GM21515 (cell line): ENCODE measurements at regions not wholly inside any gene's neighbourhood (a gene's known extent, or its start where the extent isn't known, plus 50 kb on each side); places are given as distances from the start of the nearest gene placed in this dataset.

ENCODE experiments used
- ATAC-seq: cut with Tn5 transposase; IDR thresholded peaks from one replicate; pipeline ENCODE4 v1.9.1; 2021; ENCODE audit not compliant: unreplicated experiment

DNA sequence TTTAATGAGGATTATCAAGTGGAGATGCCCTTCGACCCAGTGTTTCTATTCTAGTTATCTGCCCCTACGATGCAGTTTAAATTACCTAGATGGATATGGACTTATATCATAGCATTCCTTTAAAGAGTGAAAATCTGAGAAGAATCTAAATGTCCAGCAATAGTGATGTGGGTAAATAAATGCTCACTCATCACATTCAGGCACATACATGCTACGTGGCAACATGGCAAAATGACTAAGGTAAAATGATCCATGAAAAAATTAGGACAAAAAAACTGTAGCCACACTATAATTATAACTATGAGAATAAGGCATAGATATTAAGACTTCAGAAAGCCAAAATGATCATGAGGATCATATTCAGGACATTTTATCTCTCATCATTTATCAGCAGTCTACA lies 82.4 kb upstream of the PDE1C start:
- ATAC-seq, result no peak

DNA sequence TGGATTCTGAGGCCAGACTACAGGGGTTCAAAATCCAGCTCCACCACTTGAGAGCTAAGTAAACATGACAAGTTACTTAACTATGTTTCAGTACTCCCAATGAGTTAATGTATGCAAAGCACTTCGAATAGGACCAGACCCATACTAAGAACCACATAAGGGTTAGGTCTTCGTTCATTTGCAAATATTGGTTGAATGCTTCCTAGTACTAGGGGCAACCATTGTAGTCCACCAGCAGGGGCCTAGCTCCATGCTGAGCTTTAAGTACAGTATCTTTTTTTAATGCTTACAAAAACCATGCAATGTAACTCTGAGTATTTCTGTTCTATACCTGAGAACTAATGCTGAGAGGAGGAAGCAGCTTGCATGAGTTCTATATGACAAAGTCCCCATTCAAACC lies 80.4 kb upstream of the PDE1C start:
- ATAC-seq, result no peak

DNA sequence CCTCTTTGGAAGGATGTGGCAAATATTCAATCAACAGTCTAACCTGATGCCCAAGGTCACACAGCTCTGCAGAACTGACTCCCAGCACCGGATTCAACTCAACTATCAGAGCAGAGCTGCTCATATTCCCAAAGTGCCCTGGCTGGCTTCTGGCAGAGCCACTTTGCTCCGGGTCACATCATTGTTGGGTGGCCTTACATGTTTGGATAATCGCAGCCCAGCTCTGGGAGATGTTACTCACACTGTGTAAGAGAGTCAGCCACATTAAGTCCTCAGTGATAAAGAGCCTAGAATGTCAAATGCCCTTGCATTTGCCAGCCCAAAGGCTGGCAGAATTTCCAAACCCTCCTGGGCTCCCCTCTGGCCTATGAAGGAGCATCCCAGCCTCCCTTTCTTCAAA lies 79.8 kb upstream of the PDE1C start:
- no peak for ATAC-seq

DNA sequence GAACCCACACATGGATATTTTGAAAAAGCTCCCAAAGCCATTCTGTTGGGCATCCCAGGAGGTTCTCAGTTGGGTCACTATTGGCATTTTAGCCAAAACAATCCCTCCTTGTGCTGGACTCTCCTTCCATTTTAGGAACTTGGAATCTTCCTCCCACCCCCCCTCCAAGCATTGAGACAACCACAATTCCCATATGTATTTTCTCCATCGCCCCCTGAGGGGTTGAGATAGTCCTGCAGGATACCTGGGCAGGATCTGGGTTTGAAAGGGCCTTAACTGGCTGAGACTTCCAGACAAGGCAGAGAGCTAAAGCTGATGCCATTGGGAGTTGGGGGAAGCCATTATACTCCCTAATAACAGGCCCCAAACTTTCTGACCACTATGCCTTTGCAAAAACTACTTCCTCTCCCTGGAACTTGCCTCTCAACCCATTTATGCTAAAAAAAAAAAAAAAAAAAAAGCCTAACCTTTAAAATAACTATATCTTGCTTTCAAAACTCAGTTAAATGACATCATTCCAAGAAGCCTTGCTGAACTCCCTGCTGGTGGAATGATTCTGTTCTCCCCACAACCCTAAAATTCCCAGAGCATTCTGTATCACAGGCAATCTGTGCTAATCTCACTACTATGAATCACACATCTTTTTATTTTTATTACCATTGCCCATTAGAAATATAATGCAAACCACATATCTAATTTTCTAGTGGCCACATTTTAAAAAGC lies 77.5 kb upstream of the PDE1C start:
- no peak for ATAC-seq

DNA sequence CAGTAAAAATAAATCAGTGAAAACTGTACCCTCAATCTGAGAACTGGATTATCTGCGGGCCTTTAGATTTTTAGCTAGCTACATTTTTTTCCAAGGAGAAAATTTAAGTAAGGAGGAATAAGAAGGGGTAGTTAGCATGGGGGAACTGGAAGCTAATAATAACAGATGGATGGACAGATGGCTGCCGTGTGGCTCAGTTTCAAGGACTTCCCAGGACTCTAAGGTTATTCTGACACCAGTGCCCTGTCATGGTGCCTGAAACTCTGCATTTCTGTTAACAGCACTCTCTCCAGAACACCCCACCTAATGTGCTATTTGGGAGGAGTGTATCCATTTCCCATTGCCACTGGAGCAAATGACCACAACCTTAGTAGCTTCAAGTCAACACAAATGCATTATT lies 75.7 kb upstream of the PDE1C start:
- no peak for ATAC-seq

DNA sequence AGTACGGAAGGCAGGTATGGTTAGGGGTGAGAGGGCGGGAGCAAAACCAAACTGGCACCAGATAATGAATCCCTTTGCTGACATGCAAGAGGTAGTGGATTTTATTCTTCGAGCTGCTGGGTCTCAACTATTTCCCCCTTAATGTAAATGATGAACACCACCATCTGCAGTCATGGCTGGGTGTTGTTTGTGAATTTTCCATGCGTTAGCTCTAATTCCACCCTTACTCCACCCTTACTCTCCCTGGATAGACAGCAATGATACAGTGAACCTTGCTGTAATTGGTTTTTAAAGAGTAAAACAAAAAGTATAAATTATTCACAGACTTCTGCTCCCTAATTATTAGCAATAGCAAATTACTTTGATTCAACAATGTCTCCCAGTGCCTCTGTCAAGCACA lies 74.5 kb upstream of the PDE1C start:
- no peak for ATAC-seq

DNA sequence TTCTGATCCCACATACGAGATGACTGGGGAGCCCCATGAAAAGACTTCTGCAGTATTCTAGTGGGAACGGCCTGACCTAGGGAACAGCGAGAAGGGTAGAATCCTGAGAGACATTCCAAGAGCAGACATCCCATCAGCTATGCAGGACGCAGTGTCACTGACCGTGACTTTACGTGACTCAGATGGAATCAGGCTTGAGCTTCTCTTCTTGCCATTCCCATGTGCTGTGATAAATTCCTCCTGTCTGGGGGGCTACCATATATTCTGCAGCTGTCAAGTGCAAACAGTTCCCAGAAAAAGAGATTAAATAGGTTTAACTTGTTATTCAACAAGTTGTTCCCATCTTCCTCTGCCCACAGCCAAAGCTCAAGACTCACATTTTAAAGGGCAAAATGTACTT lies 73.1 kb upstream of the PDE1C start:
- ATAC-seq, result no peak

DNA sequence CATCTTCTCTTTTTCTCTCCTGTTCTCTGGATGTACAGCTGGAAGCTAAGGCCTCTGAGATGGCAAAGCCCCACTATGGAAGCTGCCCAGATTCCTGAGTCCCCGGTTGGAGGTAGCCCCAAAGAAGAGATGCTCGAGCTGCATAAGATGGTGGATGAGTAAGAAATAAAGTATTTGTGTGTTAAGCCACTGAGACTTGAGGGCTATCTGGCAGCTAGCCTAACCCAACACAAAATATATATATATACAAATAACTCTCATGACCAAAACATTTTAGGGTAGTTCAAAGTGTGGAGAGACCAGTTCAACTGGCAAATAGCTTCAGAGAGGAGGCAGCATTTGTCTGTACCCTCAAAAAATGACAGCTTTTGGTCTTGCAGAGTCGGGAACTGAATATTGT lies 72.4 kb upstream of the PDE1C start:
- ATAC-seq, result no peak

DNA sequence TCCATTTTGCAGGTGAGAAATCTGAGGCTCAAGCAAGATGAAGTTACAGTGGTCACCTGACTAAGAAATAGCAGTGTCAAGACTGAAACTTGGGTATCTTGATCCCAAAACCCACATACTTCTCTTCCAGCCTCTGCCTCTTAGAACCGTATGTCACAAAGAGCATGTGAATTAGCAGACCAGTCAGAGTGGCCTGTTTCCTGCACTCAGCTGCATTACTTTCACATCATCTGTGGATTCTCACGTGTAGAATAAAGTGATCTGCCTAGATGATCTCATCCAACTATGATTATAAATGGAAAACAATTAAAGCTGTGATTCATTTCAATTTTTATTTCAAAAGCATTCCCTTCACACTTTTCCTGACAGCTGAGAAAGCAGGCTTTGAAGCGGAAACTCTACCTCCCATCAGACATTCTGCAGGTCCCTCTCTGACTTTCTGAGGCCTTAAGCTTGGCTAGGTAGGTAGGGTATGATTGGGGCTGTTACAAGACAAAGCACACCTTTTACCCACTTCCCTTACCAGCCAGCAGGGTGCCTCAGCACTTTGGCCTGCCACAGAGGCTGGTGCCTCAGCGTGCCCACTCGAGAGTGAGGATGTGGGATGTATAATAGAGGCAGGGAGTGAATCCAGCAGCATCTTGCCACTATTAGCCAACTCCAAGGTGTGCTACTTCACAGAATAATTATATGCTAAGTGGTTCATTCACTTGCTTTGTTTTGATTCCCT lies 70.2 kb upstream of the PDE1C start:
- ATAC-seq, result no peak

DNA sequence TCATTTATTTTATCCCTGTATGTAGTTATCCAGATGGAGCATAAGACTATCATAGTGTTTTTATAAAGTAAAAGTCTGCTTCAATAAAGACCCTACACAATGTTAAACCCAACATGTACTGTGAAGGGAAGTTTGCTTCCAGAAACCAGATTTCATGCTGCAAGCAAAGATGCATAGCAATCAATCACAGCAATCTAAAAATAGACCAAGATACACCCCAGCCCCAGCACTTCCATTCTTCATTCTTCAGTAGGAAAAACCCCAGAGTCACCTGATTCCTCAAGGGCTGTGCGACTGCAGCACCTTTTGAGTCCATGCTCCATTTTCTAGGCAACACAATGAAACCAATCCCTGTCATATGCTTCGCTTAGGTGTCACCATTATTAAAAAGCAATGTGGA lies 66.9 kb upstream of the PDE1C start:
- ATAC-seq, result no peak

DNA sequence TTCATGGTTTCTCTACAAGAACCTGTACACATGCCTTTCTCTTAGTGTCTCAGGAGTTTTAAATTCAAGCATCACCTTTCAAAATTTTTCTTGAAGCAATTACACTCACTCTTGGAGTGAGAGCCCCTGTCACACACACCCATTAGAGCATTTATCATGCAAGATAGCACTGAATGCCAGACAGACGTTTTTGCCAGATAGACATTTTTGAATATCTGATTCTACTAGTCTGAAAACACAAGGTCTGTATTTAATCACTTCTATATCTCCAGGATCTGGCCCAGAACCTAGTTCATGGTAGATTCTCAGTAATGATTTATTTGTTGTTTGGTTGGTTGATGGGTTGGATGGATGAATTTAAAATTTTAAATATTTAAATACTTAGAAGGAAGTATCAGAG lies 60.9 kb upstream of the PDE1C start:
- ATAC-seq, result no peak

DNA sequence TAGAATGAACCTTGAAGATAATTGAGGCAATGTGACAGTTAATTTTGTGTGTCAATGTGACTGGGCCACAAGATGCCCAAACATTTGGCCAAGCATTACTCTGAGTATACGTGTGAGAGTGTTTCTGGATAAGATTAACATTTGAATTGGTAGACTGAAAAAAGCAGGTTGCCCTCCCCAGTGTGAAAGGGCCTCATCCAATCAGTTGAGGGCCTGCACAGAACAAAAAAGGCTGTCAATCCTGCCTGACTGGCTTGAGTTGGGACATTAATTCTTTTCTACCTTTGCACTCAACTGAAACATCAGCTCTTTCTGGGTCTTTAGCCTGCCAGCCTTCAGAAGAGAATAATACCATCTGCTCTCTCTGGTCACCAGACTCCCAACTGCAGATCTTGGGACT lies 56.6 kb upstream of the PDE1C start:
- ATAC-seq, result no peak
